Esophagus squamous epithelium (tissue), 4 donors: ENCODE measurements at regions not wholly inside any gene's neighbourhood (a gene's known extent, or its start where the extent isn't known, plus 50 kb on each side); places are given as distances from the start of the nearest gene placed in this dataset.

ENCODE experiments used
- CTCF ChIP-seq, 6 experiments: fragments of 450-650 bp in 4 of 6; fragments of 200-600 bp in 2 of 6; sonication (generic) in 2 of 6; IDR thresholded peaks; one replicate each; pipeline ENCODE4 v1.5.1; 2016 to 2019; ENCODE audit warnings: antibody characterized with exemption in 6 of 6, mild to moderate bottlenecking in 4 of 6, moderate library complexity in 4 of 6
- POLR2A ChIP-seq, 4 donors: fragments of 450-650 bp; IDR thresholded peaks; one replicate each; pipeline ENCODE4 v1.6.1; 2017; ENCODE audit warnings: antibody characterized with exemption in 4 of 4, mild to moderate bottlenecking in 4 of 4, moderate library complexity in 3 of 4

DNA sequence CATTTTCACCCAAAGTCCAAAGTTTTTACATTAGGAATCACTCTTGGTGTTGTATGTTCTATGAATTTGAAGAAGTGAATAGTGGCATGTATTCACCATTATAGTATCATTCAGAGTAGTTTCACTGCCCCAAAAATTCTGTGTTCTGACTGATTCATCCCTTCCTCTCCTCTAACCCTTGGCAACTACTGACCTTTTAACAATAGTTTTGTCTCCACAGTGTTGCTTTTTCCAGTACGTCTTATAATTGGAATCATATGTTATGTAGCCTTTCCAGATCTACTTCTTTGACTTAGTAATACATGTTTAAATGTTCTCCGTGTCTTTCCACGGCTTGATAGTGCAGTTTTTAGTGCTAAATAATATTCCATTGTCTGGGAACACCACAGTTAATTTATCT, 379.0 kb upstream of the SGO1 start:
- TF ChIP-seq CTCF (IDR thresholded peaks at IDR 0.05) (no peak), POLR2A (IDR thresholded peaks at IDR 0.05) (no peak)
